ENCODE measurements at regions not wholly inside any gene's neighbourhood (a gene's known extent, or its start where the extent isn't known, plus 50 kb on each side); places are given as distances from the start of the nearest gene placed in this dataset.

- Histone ChIP-seq H3K9me3 (no peaks in the 10 kb centered on the region), H3K27me3 (no peaks in the 10 kb centered on the region), H3K9ac (ENCODE audit: low read depth in 2 of 2, low read length in 2 of 2) (no peak overlapping the region), H3K27ac (no peak overlapping the region), H3K4me1 (no peaks in the 10 kb centered on the region), H3K36me3 (no peaks in the 10 kb centered on the region), H3K4me3 (no peak overlapping the region)
- TF ChIP-seq CTCF (IDR thresholded peaks at IDR 0.05) = no peak
- intact Hi-C loops (cut with DNase I) = no loop called here
- no peak for DNase-seq
These were observed 993.2 kb downstream of the BCL11B start for GRCh38 chr14:98278800-98279199.

- intact Hi-C loops (cut with DNase I) = no loop called here
- Histone ChIP-seq H3K27ac (no peak overlapping the region), H3K4me3 (no peak overlapping the region), H3K27me3 (no peaks in the 10 kb centered on the region), H3K9ac (ENCODE audit: low read depth in 2 of 2, low read length in 2 of 2) (no peak overlapping the region), H3K9me3 (no peaks in the 10 kb centered on the region), H3K36me3 (no peaks in the 10 kb centered on the region), H3K4me1 (no peaks in the 10 kb centered on the region)
- no peak for DNase-seq
- no peak for TF ChIP-seq CTCF (IDR thresholded peaks at IDR 0.05)
These were observed 991.6 kb downstream of the BCL11B start for GRCh38 chr14:98280436-98280835.

- intact Hi-C loops (cut with DNase I) = no loop called here
- Histone ChIP-seq H3K27me3 (no peaks in the 10 kb centered on the region), H3K36me3 (no peaks in the 10 kb centered on the region), H3K4me1 (no peaks in the 10 kb centered on the region), H3K9ac (ENCODE audit: low read depth in 2 of 2, low read length in 2 of 2) (no peak overlapping the region), H3K9me3 (no peaks in the 10 kb centered on the region), H3K27ac (no peak overlapping the region), H3K4me3 (no peak overlapping the region)
- no peak for TF ChIP-seq CTCF (IDR thresholded peaks at IDR 0.05)
- DNase-seq = no peak
These were observed 983.2 kb downstream of the BCL11B start for GRCh38 chr14:98288825-98289224.

- Histone ChIP-seq H3K9me3 (no peaks in the 10 kb centered on the region), H3K9ac (ENCODE audit: low read depth in 2 of 2, low read length in 2 of 2) (no peak overlapping the region), H3K36me3 (no peaks in the 10 kb centered on the region), H3K27me3 (no peaks in the 10 kb centered on the region), H3K4me3 (no peak overlapping the region), H3K4me1 (no peaks in the 10 kb centered on the region), H3K27ac (no peak overlapping the region)
- intact Hi-C loops (cut with DNase I) = no loop called here
- no peak for DNase-seq
- TF ChIP-seq CTCF (IDR thresholded peaks at IDR 0.05) = no peak
These were observed 981.4 kb downstream of the BCL11B start for GRCh38 chr14:98290596-98290995.

GRCh38 chr14:98292191-98292590, 979.8 kb downstream of the BCL11B start:
- Histone ChIP-seq H3K9me3 (no peaks in the 10 kb centered on the region), H3K4me3 (no peak overlapping the region), H3K27ac (no peak overlapping the region), H3K36me3 (no peaks in the 10 kb centered on the region), H3K4me1 (no peaks in the 10 kb centered on the region), H3K9ac (ENCODE audit: low read depth in 2 of 2, low read length in 2 of 2) (no peak overlapping the region), H3K27me3 (no peaks in the 10 kb centered on the region)
- no peak for TF ChIP-seq CTCF (IDR thresholded peaks at IDR 0.05)
- intact Hi-C loops (cut with DNase I) = no loop called here
- no peak for DNase-seq

- Histone ChIP-seq H3K4me1 (no peaks in the 10 kb centered on the region), H3K4me3 (no peak overlapping the region), H3K27me3 (no peaks in the 10 kb centered on the region), H3K27ac (no peak overlapping the region), H3K9me3 (no peaks in the 10 kb centered on the region), H3K36me3 (no peaks in the 10 kb centered on the region), H3K9ac (ENCODE audit: low read depth in 2 of 2, low read length in 2 of 2) (no peak overlapping the region)
- DNase-seq = no peak
- intact Hi-C loops (cut with DNase I) = no loop called here
- TF ChIP-seq CTCF (IDR thresholded peaks at IDR 0.05) = no peak
These were observed 978.4 kb downstream of the BCL11B start for GRCh38 chr14:98293576-98293975.

All from colonic mucosa (tissue), 4 donors.